OCI-LY3 (cell line): ENCODE measurements at regions not wholly inside any gene's neighbourhood (a gene's known extent, or its start where the extent isn't known, plus 50 kb on each side); places are given as distances from the start of the nearest gene placed in this dataset.

Source experiments
- CTCF ChIP-seq: fragments of 200-600, 300-600 bp; sonication (generic); IDR thresholded peaks from 2 replicates; pipeline ENCODE4 v1.5.1; 2014; ENCODE audit warnings: antibody characterized with exemption, low read length, low read depth
- EZH2phosphoT487 ChIP-seq: fragments of 200-600 bp; shearing (Covaris generic); IDR thresholded peaks from 2 replicates; pipeline ENCODE4 v1.6.1; 2018; ENCODE audit warnings: antibody characterized with exemption, mixed run types, low read depth

GRCh38 chr5:98318386-98318785, 455.1 kb upstream of the RGMB start:
- TF ChIP-seq CTCF: no peak
- no peak for TF ChIP-seq EZH2phosphoT487
